NT2/D1 (cell line): ENCODE measurements at regions not wholly inside any gene's neighbourhood (a gene's known extent, or its start where the extent isn't known, plus 50 kb on each side); places are given as distances from the start of the nearest gene placed in this dataset.
"Not testable (repeated sequence)": the region's sequence is repeated elsewhere in the genome, so short reads cannot be mapped to it uniquely, and the experiment has no call there.

ENCODE experiments used
- DNase-seq: peaks from one replicate; pipeline ENCODE4 v3.0.0-alpha.2; 2011; ENCODE audit warnings: low read depth, low spot score
- H3K27me3 ChIP-seq: 2 replicates; pipeline ENCODE4 v1.6.0; 2011; ENCODE audit warnings: mild to moderate bottlenecking; ENCODE audit not compliant: insufficient read length, insufficient read depth
- H3K36me3 ChIP-seq: 2 replicates; pipeline ENCODE4 v1.6.1; 2011; ENCODE audit warnings: mild to moderate bottlenecking, low read length, mixed read lengths; ENCODE audit not compliant: insufficient read depth, insufficient read length
- H3K4me1 ChIP-seq: 2 replicates; pipeline ENCODE4 v1.5.1; 2011; ENCODE audit not compliant: insufficient read depth, insufficient read length
- H3K4me3 ChIP-seq: 2 replicates; pipeline ENCODE4 v1.5.1; 2011; ENCODE audit warnings: low read depth; ENCODE audit not compliant: insufficient read length
- H3K9ac ChIP-seq: 2 replicates; pipeline ENCODE4 v1.6.0; 2011; ENCODE audit warnings: low read depth; ENCODE audit not compliant: insufficient read length
- H3K9me3 ChIP-seq: 2 replicates; pipeline ENCODE4 v1.5.1; 2011; ENCODE audit warnings: mild to moderate bottlenecking, low read length; ENCODE audit not compliant: insufficient read depth
- SUZ12 ChIP-seq: IDR thresholded peaks from 2 replicates; pipeline ENCODE4 v1.6.1; 2011; ENCODE audit not compliant: insufficient read length, insufficient read depth; ENCODE audit errors: extremely low read depth
- YY1 ChIP-seq: IDR thresholded peaks from 2 replicates; pipeline ENCODE4 v1.6.1; 2011; ENCODE audit not compliant: insufficient read length, insufficient read depth
- ZNF274 ChIP-seq: IDR thresholded peaks from 2 replicates; pipeline ENCODE4 v1.6.1; 2011; ENCODE audit warnings: mild to moderate bottlenecking, low read depth, low read length

- DNase-seq = no peak
- Histone ChIP-seq H3K9me3 (no peaks in the 10 kb centered on the region), H3K9ac (no peak overlapping the region), H3K27me3 (no peaks in the 10 kb centered on the region), H3K4me1 (no peaks in the 10 kb centered on the region), H3K4me3 (no peak overlapping the region), H3K36me3 (no peaks in the 10 kb centered on the region)
- no peak for TF ChIP-seq ZNF274
- no peak for TF ChIP-seq SUZ12
- TF ChIP-seq YY1 = no peak
Measured at GRCh38 chr3:18988614-18989229, 159.6 kb upstream of the KCNH8 start.

DNA sequence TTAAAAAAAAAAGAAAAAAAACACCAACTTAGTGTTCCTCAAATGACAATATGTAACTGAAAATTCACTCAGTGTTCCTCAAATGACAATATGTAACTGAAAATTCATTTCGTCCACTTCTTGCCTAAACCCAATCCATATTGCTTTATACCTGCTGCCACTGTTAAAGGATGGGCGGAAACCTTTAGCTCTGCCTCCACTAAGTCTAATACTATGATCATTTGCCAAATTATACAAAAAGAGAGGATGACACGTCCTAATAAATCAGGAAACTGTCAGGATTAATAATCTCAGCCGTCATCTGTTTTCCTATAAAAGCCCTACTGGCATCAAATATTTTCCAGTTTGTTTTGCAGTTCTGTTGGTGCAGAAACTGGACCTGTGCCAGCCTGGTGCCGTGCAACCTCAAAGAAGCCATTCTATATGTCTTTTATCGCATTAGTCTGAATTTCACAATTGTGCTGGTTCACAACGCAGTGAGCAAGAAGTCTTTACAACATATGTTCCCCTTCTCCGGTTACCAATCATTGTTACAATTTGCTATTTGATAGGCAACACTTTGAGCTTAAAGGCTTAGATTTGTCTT, 160.4 kb upstream of the KCNH8 start:
- TF ChIP-seq ZNF274 = no peak
- no peak for TF ChIP-seq SUZ12
- TF ChIP-seq YY1 = no peak
- no peak overlapping the region for H3K4me3 ChIP-seq
- no peaks in the 10 kb centered on the region for H3K9me3 ChIP-seq
- no peak for DNase-seq
- no peaks in the 10 kb centered on the region for H3K27me3 ChIP-seq
- H3K36me3 ChIP-seq = no peaks in the 10 kb centered on the region
- H3K4me1 ChIP-seq = no peaks in the 10 kb centered on the region
- H3K9ac ChIP-seq = no peak overlapping the region

- no peak for DNase-seq
- TF ChIP-seq YY1 = no peak
- TF ChIP-seq ZNF274 = no peak
- TF ChIP-seq SUZ12 = no peak
- Histone ChIP-seq H3K4me3 (no peak overlapping the region), H3K27me3 (no peaks in the 10 kb centered on the region), H3K36me3 (no peaks in the 10 kb centered on the region), H3K4me1 (no peaks in the 10 kb centered on the region), H3K9ac (no peak overlapping the region), H3K9me3 (no peaks in the 10 kb centered on the region)
Measured at GRCh38 chr3:18987070-18987469, 161.2 kb upstream of the KCNH8 start.

GRCh38 chr3:18982920-18983319, 165.4 kb upstream of the KCNH8 start:
- Histone ChIP-seq H3K4me1 (no peaks in the 10 kb centered on the region), H3K36me3 (no peaks in the 10 kb centered on the region), H3K27me3 (no peaks in the 10 kb centered on the region), H3K4me3 (no peak overlapping the region), H3K9ac (no peak overlapping the region), H3K9me3 (no peaks in the 10 kb centered on the region)
- TF ChIP-seq ZNF274 (no peak), YY1 (no peak), SUZ12 (no peak)
- no peak for DNase-seq

- not testable (repeated sequence) for H3K4me1 ChIP-seq, H3K27me3 ChIP-seq, DNase-seq, H3K36me3 ChIP-seq, H3K9ac ChIP-seq, H3K4me3 ChIP-seq
- peaks cover 20% of the 10 kb centered on the region; the same call in 1 of the 2 replicates for H3K9me3 ChIP-seq
Measured at GRCh38 chr3:18976102-18976501, 172.2 kb upstream of the KCNH8 start.

GRCh38 chr3:18968120-18968519, 180.2 kb upstream of the KCNH8 start:
- H3K36me3 ChIP-seq = peaks cover 37% of the 10 kb centered on the region
- no peak overlapping the region for H3K4me3 ChIP-seq
- no peak for TF ChIP-seq ZNF274
- TF ChIP-seq YY1 = no peak
- no peak for TF ChIP-seq SUZ12
- no peaks in the 10 kb centered on the region for H3K4me1 ChIP-seq
- H3K9me3 ChIP-seq = peaks cover 15% of the 10 kb centered on the region
- no peak overlapping the region for H3K9ac ChIP-seq
- H3K27me3 ChIP-seq = no peaks in the 10 kb centered on the region
- no peak for DNase-seq

- Histone ChIP-seq H3K36me3 (peaks cover 37% of the 10 kb centered on the region), H3K27me3 (no peaks in the 10 kb centered on the region), H3K4me3 (no peak overlapping the region), H3K9me3 (peaks cover 15% of the 10 kb centered on the region), H3K4me1 (no peaks in the 10 kb centered on the region), H3K9ac (no peak overlapping the region)
- DNase-seq = no peak
- TF ChIP-seq ZNF274 (no peak), YY1 (no peak), SUZ12 (no peak)
Measured at GRCh38 chr3:18965781-18966180, 182.5 kb upstream of the KCNH8 start.

- H3K4me3 ChIP-seq = no peak overlapping the region
- H3K9ac ChIP-seq = no peak overlapping the region
- H3K4me1 ChIP-seq = no peaks in the 10 kb centered on the region
- H3K9me3 ChIP-seq = peaks cover 15% of the 10 kb centered on the region
- no peak for DNase-seq
- H3K36me3 ChIP-seq = peaks cover 33% of the 10 kb centered on the region
- TF ChIP-seq YY1 = no peak
- TF ChIP-seq SUZ12 = no peak
- TF ChIP-seq ZNF274 = no peak
- no peaks in the 10 kb centered on the region for H3K27me3 ChIP-seq
Measured at GRCh38 chr3:18964640-18965039, 183.7 kb upstream of the KCNH8 start.
